SK-N-SH (cell line): ENCODE measurements at regions not wholly inside any gene's neighbourhood (a gene's known extent, or its start where the extent isn't known, plus 50 kb on each side); places are given as distances from the start of the nearest gene placed in this dataset.

Experiments used
- CTCF ChIA-PET: fragments of 300-600, 350-600 bp; formaldehyde crosslinking; extraction: SDS; loops from one replicate; lab custom pipeline; 2021; lab: Yijun Ruan, JAX
- POLR2A ChIA-PET: fragments of 350-600 bp; sonication (Branson Sonifier 250); formaldehyde crosslinking; extraction: SDS; loops from one replicate; lab custom pipeline; 2020; ENCODE audit warnings: antibody characterized with exemption, inconsistent platforms; lab: Yijun Ruan, JAX
- DNase-seq: peaks from one replicate; pipeline ENCODE4 v3.0.0; 2012
- H2AFZ ChIP-seq: fragments of 200-600 bp; sonication (generic); 2 replicates; pipeline ENCODE4 v1.8.1; 2016; ENCODE audit warnings: antibody characterized with exemption, mild to moderate bottlenecking, low read depth
- H3F3A ChIP-seq: fragments of 200-600 bp; sonication (generic); replicated peaks from 2 replicates; pipeline ENCODE3; 2016; ENCODE audit warnings: antibody characterized with exemption, mild to moderate bottlenecking; ENCODE audit not compliant: insufficient read depth
- H3K27ac ChIP-seq, 2 experiments: fragments of 200-500 bp in 1 of 2; fragments of 200-600 bp in 1 of 2; sonication (Bioruptor generic) in 1 of 2; sonication (generic), shearing (Covaris generic) in 1 of 2; 2 replicates each; pipeline versions ENCODE4 v1.5.1 to v1.6.1; 2014 to 2016; ENCODE audit warnings: low read depth in 2 of 2, inconsistent platforms in 1 of 2, low read length in 1 of 2, mild to moderate bottlenecking in 1 of 2, mixed read lengths in 1 of 2
- H3K27me3 ChIP-seq: fragments of 200-600 bp; sonication (generic), shearing (Covaris generic); 2 replicates; pipeline ENCODE4 v1.6.1; 2016; ENCODE audit warnings: mixed run types; ENCODE audit not compliant: insufficient read depth
- H3K36me3 ChIP-seq, 2 experiments: fragments of 200-500 bp in 1 of 2; fragments of 200-600 bp in 1 of 2; sonication (Bioruptor generic) in 1 of 2; sonication (generic) in 1 of 2; replicated peaks in 1 of 2; 2 replicates each; pipeline versions ENCODE3 to v1.5.1; 2014 to 2016; ENCODE audit warnings: low read length in 1 of 2, mild to moderate bottlenecking in 1 of 2; ENCODE audit not compliant: insufficient read depth in 2 of 2, control insufficient read depth in 1 of 2
- H3K4me1 ChIP-seq, 2 experiments: fragments of 200-500 bp in 1 of 2; fragments of 200-600 bp in 1 of 2; sonication (Bioruptor generic) in 1 of 2; sonication (generic), shearing (Covaris generic) in 1 of 2; 2 replicates each; pipeline versions ENCODE4 v1.5.1 to v1.6.1; 2014 to 2016; ENCODE audit warnings: low read depth in 1 of 2, low read length in 1 of 2, mixed run types in 1 of 2; ENCODE audit not compliant: insufficient read depth in 2 of 2, control insufficient read depth in 1 of 2
- H3K4me2 ChIP-seq: fragments of 200-600 bp; sonication (generic), shearing (Covaris generic); 2 replicates; pipeline ENCODE4 v1.6.1; 2017; ENCODE audit warnings: mixed run types
- H3K4me3 ChIP-seq, 2 experiments: fragments of 200-500 bp in 1 of 2; fragments of 200-600 bp in 1 of 2; sonication (Bioruptor generic) in 1 of 2; sonication (generic), shearing (Covaris generic) in 1 of 2; 2 replicates each; pipeline versions ENCODE4 v1.5.1 to v1.8.1; 2014 to 2016; ENCODE audit warnings: low read depth in 2 of 2, inconsistent platforms in 1 of 2, low read length in 1 of 2, mild to moderate bottlenecking in 1 of 2, mixed read lengths in 1 of 2, moderate library complexity in 1 of 2
- H3K79me2 ChIP-seq: fragments of 200-600 bp; sonication (generic); 2 replicates; pipeline ENCODE4 v1.8.1; 2017; ENCODE audit warnings: mild to moderate bottlenecking; ENCODE audit not compliant: insufficient read depth
- H3K9ac ChIP-seq: fragments of 200-600 bp; sonication (generic); 2 replicates; pipeline ENCODE4 v1.6.1; 2017; ENCODE audit warnings: mixed run types
- H3K9me2 ChIP-seq: fragments of 200-600 bp; sonication (generic); 2 replicates; pipeline ENCODE4 v1.6.1; 2017; ENCODE audit warnings: mixed run types
- H3K9me3 ChIP-seq: fragments of 200-600 bp; sonication (generic); 2 replicates; pipeline ENCODE4 v1.6.1; 2017; ENCODE audit warnings: mixed run types, mild to moderate bottlenecking, moderate library complexity
- H4K20me1 ChIP-seq: fragments of 200-600 bp; sonication (generic); 2 replicates; pipeline ENCODE4 v1.6.1; 2017; ENCODE audit warnings: mild to moderate bottlenecking, mixed run types; ENCODE audit not compliant: insufficient read depth
- CHD2 ChIP-seq: fragments of 150-350 bp; IDR thresholded peaks from 2 replicates; pipeline ENCODE4 v1.6.1; 2018; ENCODE audit warnings: low read length; ENCODE audit not compliant: partially characterized antibody
- ELF1 ChIP-seq: IDR thresholded peaks from 2 replicates; pipeline ENCODE4 v1.4.0; 2012
- EZH2phosphoT487 ChIP-seq: fragments of 200-600 bp; sonication (generic); IDR thresholded peaks from 2 replicates; pipeline ENCODE4 v1.6.1; 2017; ENCODE audit warnings: low read depth, mixed run types, mild to moderate bottlenecking, antibody characterized with exemption, moderate library complexity, borderline replicate concordance
- FOSL2 ChIP-seq: IDR thresholded peaks from 2 replicates; pipeline ENCODE4 v1.4.0; 2012; ENCODE audit warnings: low read depth, mild to moderate bottlenecking, moderate library complexity, borderline replicate concordance
- GATA2 ChIP-seq: sonication (generic); formaldehyde crosslinking; IDR thresholded peaks from 2 replicates; pipeline ENCODE4 v1.5.0; 2020; ENCODE audit warnings: mild to moderate bottlenecking, missing genetic modification reagents
- NFIC ChIP-seq: IDR thresholded peaks from 2 replicates; pipeline ENCODE4 v1.4.0; 2012; ENCODE audit warnings: borderline replicate concordance
- RCOR1 ChIP-seq: fragments of 150-350 bp; IDR thresholded peaks from 2 replicates; pipeline ENCODE4 v1.6.1; 2017; ENCODE audit warnings: antibody characterized with exemption, low read length
- REST ChIP-seq: IDR thresholded peaks from 2 replicates; pipeline ENCODE4 v1.6.1; 2012; ENCODE audit warnings: mild to moderate bottlenecking, low read depth, low read length, moderate library complexity
- RXRA ChIP-seq: IDR thresholded peaks from 2 replicates; pipeline ENCODE4 v1.4.0; 2012; ENCODE audit warnings: low read depth, mild to moderate bottlenecking, borderline replicate concordance
- SIN3A ChIP-seq: IDR thresholded peaks from 2 replicates; pipeline ENCODE4 v1.6.1; 2012; ENCODE audit warnings: low read depth, mild to moderate bottlenecking, low read length, moderate library complexity, borderline replicate concordance
- SMC3 ChIP-seq: IDR thresholded peaks from 2 replicates; pipeline ENCODE4 v1.6.1; 2012; ENCODE audit warnings: low read depth, low read length, improper control_type of control experiment
- YY1 ChIP-seq: IDR thresholded peaks from 2 replicates; pipeline ENCODE4 v1.4.0; 2012; ENCODE audit warnings: low read depth, mild to moderate bottlenecking
- WGBS: methylation state at CpG from one replicate; pipeline ENCODE4 v1.1.6; 2017; ENCODE audit warnings: low lambda C conversion rate; 5-methylcytosine and 5-hydroxymethylcytosine counted together
- TF ChIP-seq, protein P1 (sequence below): IDR thresholded peaks from 2 replicates; pipeline ENCODE4 v1.4.0; 2012; ENCODE audit warnings: low read depth, borderline replicate concordance

DNA sequence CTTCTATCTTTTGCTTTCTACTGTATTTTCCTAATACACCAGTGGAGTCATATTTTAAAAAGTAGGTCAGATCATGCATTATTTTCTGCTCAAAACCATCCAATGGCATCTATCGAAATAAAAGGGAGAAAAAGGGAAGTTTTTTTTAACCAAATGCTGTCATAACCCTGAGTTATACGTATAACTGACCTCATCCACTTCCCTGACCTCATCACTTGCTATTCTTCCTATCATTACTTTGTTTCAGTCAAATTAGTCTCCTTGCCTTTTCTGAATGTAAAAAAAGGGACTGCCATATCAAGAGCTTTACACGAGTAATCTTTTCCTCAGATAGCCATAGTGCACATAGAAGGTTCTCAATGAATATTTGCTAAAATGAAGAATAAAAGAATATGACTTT, 1383.6 kb downstream of the ZPLD1 start:
- Histone ChIP-seq H2AFZ (no peak overlapping the region), H3K27me3 (no peaks in the 10 kb centered on the region), H3K9me2 (no peaks in the 10 kb centered on the region), H4K20me1 (no peaks in the 10 kb centered on the region), H3K4me2 (no peak overlapping the region), H3K9me3 (no peaks in the 10 kb centered on the region), H3F3A (no peaks in the 10 kb centered on the region), H3K36me3 (no peaks in the 10 kb centered on the region), H3K4me1 (no peaks in the 10 kb centered on the region; a peak in 1 of 4 replicates), H3K79me2 (no peaks in the 10 kb centered on the region), H3K9ac (no peak overlapping the region), H3K4me3 (no peak overlapping the region), H3K27ac (no peak overlapping the region)
- DNase-seq: no peak
- CTCF ChIA-PET: no interaction called here
- 68% methylated on average over 3 of the region's 3 CpGs for WGBS
- TF ChIP-seq ELF1: no peak
- TF ChIP-seq SIN3A: no peak
- TF ChIP-seq RXRA: no peak
- TF ChIP-seq YY1: no peak
- no peak for TF ChIP-seq SMC3
- POLR2A ChIA-PET: no interaction called here

GRCh38 chr3:103818800-103819199, 1384.0 kb downstream of the ZPLD1 start:
- H3K27ac ChIP-seq: no peak overlapping the region
- POLR2A ChIA-PET: no interaction called here
- H3K4me1 ChIP-seq: no peaks in the 10 kb centered on the region; a peak in 1 of 4 replicates
- no peak overlapping the region for H3K4me2 ChIP-seq
- no peak overlapping the region for H3K4me3 ChIP-seq
- no peak for DNase-seq
- TF ChIP-seq RCOR1 (no peak), CHD2 (no peak), EZH2phosphoT487 (no peak), GATA2 (CRISPR knock-in tag) (no peak), NFIC (no peak), REST (no peak), FOSL2 (no peak), YY1 (no peak), ELF1 (no peak)
- TF ChIP-seq, protein P1, sequence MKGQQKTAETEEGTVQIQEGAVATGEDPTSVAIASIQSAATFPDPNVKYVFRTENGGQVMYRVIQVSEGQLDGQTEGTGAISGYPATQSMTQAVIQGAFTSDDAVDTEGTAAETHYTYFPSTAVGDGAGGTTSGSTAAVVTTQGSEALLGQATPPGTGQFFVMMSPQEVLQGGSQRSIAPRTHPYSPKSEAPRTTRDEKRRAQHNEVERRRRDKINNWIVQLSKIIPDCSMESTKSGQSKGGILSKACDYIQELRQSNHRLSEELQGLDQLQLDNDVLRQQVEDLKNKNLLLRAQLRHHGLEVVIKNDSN: no peak
- TF ChIP-seq, all 33 proteins: peak for 0
- no peaks in the 10 kb centered on the region for H3F3A ChIP-seq
- H3K9me3 ChIP-seq: no peaks in the 10 kb centered on the region
- no peak overlapping the region for H3K9ac ChIP-seq
- H2AFZ ChIP-seq: no peak overlapping the region
- 51% methylated on average over 2 of the region's 2 CpGs for WGBS
- H3K36me3 ChIP-seq: no peaks in the 10 kb centered on the region
- H3K79me2 ChIP-seq: no peaks in the 10 kb centered on the region
- H3K9me2 ChIP-seq: no peaks in the 10 kb centered on the region
- no peaks in the 10 kb centered on the region for H4K20me1 ChIP-seq
- CTCF ChIA-PET: no interaction called here
- H3K27me3 ChIP-seq: no peaks in the 10 kb centered on the region
